H1 (cell line): ENCODE measurements at regions not wholly inside any gene's neighbourhood (a gene's known extent, or its start where the extent isn't known, plus 50 kb on each side); places are given as distances from the start of the nearest gene placed in this dataset.

Experiments
- CTCF ChIA-PET: fragments of 300-600 bp; sonication (Branson Sonifier 250); formaldehyde crosslinking; loops from one replicate; lab custom pipeline; 2021; ENCODE audit not compliant: partially characterized antibody; lab: Charles Lee
- POLR2A ChIA-PET: fragments of 300-600 bp; sonication (Branson Sonifier 250); formaldehyde crosslinking; loops from one replicate; lab custom pipeline; 2021; ENCODE audit warnings: inconsistent platforms; ENCODE audit not compliant: partially characterized antibody; lab: Charles Lee
- DNase-seq, 2 experiments: peaks; one replicate each; pipeline versions ENCODE4 v3.0.0 to v3.0.0-alpha.2; 2010 to 2022; ENCODE audit warnings: low spot score in 2 of 2, low read depth in 1 of 2, mixed read lengths in 1 of 2
- FAIRE-seq: peaks from 2 replicates; lab custom pipeline; 2011; peaks lifted over from hg19 to GRCh38; lab: Jason Lieb, UNC
- H2AFZ ChIP-seq: 2 replicates; pipeline ENCODE4 v1.8.1; 2012; ENCODE audit warnings: low read length, inconsistent platforms
- H2AK5ac ChIP-seq: 2 replicates; pipeline ENCODE4 v1.6.1; 2013; ENCODE audit warnings: low read depth, low read length
- H2BK120ac ChIP-seq: replicated peaks from 2 replicates; pipeline ENCODE3; 2013; ENCODE audit warnings: low read depth, low read length, inconsistent platforms
- H2BK12ac ChIP-seq: 2 replicates; pipeline ENCODE4 v1.6.1; 2013; ENCODE audit warnings: low read depth, low read length
- H2BK15ac ChIP-seq: 2 replicates; pipeline ENCODE4 v1.6.1; 2013; ENCODE audit warnings: low read length
- H2BK20ac ChIP-seq: 2 replicates; pipeline ENCODE4 v1.6.1; 2013; ENCODE audit warnings: low read length
- H2BK5ac ChIP-seq: 2 replicates; pipeline ENCODE4 v1.6.1; 2013; ENCODE audit warnings: low read depth, low read length
- H3K14ac ChIP-seq: 2 replicates; pipeline ENCODE4 v1.6.1; 2013; ENCODE audit warnings: inconsistent platforms; ENCODE audit not compliant: insufficient read length
- H3K18ac ChIP-seq: 2 replicates; pipeline ENCODE4 v1.6.1; 2013; ENCODE audit warnings: low read length; ENCODE audit errors: extremely low read depth
- H3K23ac ChIP-seq: 2 replicates; pipeline ENCODE4 v1.6.1; 2013; ENCODE audit warnings: inconsistent platforms; ENCODE audit not compliant: insufficient read length
- H3K23me2 ChIP-seq: 2 replicates; pipeline ENCODE4 v1.6.1; 2013; ENCODE audit warnings: low read depth, low read length
- H3K27ac ChIP-seq: 2 replicates; pipeline ENCODE4 v1.6.1; 2011; ENCODE audit warnings: low read depth, low read length, inconsistent platforms
- H3K27me3 ChIP-seq, 4 experiments: replicated peaks in 1 of 4; 1 replicate in 1 of 4; 2 replicates in 3 of 4; pipeline versions ENCODE4 v1.6.1 to v1.8.1; 2011 to 2013; ENCODE audit warnings: low read length in 3 of 4, mild to moderate bottlenecking in 3 of 4, inconsistent platforms in 2 of 4, mixed read lengths in 2 of 4, moderate library complexity in 1 of 4; ENCODE audit not compliant: control insufficient read depth in 3 of 4, insufficient read depth in 3 of 4; ENCODE audit errors: extremely low read depth in 1 of 4
- H3K36me3 ChIP-seq, 4 experiments: 2 replicates each; pipeline versions ENCODE4 v1.6.1 to v1.8.1; 2011 to 2013; ENCODE audit warnings: mild to moderate bottlenecking in 4 of 4, low read length in 3 of 4, moderate library complexity in 2 of 4, control low read depth in 1 of 4, inconsistent platforms in 1 of 4; ENCODE audit not compliant: insufficient read depth in 4 of 4, control insufficient read depth in 2 of 4
- H3K4ac ChIP-seq: replicated peaks from 2 replicates; pipeline ENCODE3; 2013; ENCODE audit warnings: low read length, low read depth, mixed read lengths, inconsistent platforms; ENCODE audit not compliant: insufficient read length
- H3K4me1 ChIP-seq, 4 experiments: replicated peaks in 1 of 4; 1 replicate in 1 of 4; 2 replicates in 3 of 4; pipeline versions ENCODE4 v1.6.1 to v1.8.1; 2011 to 2013; ENCODE audit warnings: low read length in 3 of 4, inconsistent platforms in 2 of 4, mixed read lengths in 1 of 4; ENCODE audit not compliant: insufficient read depth in 4 of 4, control insufficient read depth in 3 of 4
- H3K4me2 ChIP-seq, 2 experiments: 2 replicates each; pipeline versions ENCODE4 v1.6.1 to v1.8.1; 2011 to 2013; ENCODE audit warnings: low read depth in 2 of 2, low read length in 2 of 2, control low read depth in 1 of 2, inconsistent platforms in 1 of 2, mild to moderate bottlenecking in 1 of 2; ENCODE audit not compliant: insufficient read depth in 1 of 2
- H3K4me3 ChIP-seq, 4 experiments: fragments of 200-600, 300-600 bp in 1 of 4; sonication (generic), shearing (Covaris generic), sonication (Bioruptor Twin) in 1 of 4; 2 replicates each; pipeline versions ENCODE4 v1.5.1 to v1.8.1; 2011 to 2016; ENCODE audit warnings: low read length in 4 of 4, low read depth in 3 of 4, control low read depth in 2 of 4, inconsistent platforms in 2 of 4, mild to moderate bottlenecking in 2 of 4, mixed read lengths in 1 of 4, moderate library complexity in 1 of 4; ENCODE audit not compliant: insufficient read depth in 2 of 4; ENCODE audit errors: extremely low read depth in 1 of 4
- H3K56ac ChIP-seq: replicated peaks from 2 replicates; pipeline ENCODE3; 2013; ENCODE audit warnings: low read depth, mild to moderate bottlenecking, mixed read lengths, low read length, inconsistent platforms; ENCODE audit not compliant: insufficient read length
- H3K79me1 ChIP-seq: 2 replicates; pipeline ENCODE4 v1.6.1; 2013; ENCODE audit warnings: low read depth, low read length, control low read depth
- H3K79me2 ChIP-seq, 2 experiments: 2 replicates each; pipeline versions ENCODE4 v1.6.1 to v1.8.1; 2012 to 2013; ENCODE audit warnings: low read length in 2 of 2, mild to moderate bottlenecking in 2 of 2, inconsistent platforms in 1 of 2; ENCODE audit not compliant: insufficient read depth in 2 of 2, control insufficient read depth in 1 of 2
- H3K9ac ChIP-seq, 4 experiments: replicated peaks in 1 of 4; 1 replicate in 1 of 4; 2 replicates in 3 of 4; pipeline versions ENCODE4 v1.6.1 to v1.8.1; 2011 to 2013; ENCODE audit warnings: low read depth in 3 of 4, low read length in 3 of 4, control low read depth in 2 of 4, mild to moderate bottlenecking in 2 of 4, moderate library complexity in 2 of 4, inconsistent platforms in 1 of 4; ENCODE audit errors: extremely low read depth in 1 of 4
- H3K9me3 ChIP-seq, 2 experiments: 2 replicates each; pipeline versions ENCODE4 v1.6.1 to v1.8.1; 2012 to 2013; ENCODE audit warnings: mild to moderate bottlenecking in 2 of 2, moderate library complexity in 2 of 2, control low read depth in 1 of 2, inconsistent platforms in 1 of 2, low read depth in 1 of 2, low read length in 1 of 2, mixed read lengths in 1 of 2; ENCODE audit not compliant: insufficient read depth in 2 of 2
- H4K20me1 ChIP-seq, 2 experiments: replicated peaks in 1 of 2; 2 replicates each; pipeline versions ENCODE3 to v1.8.1; 2011 to 2013; ENCODE audit warnings: inconsistent platforms in 2 of 2, low read length in 2 of 2, mild to moderate bottlenecking in 1 of 2; ENCODE audit not compliant: insufficient read depth in 2 of 2, control insufficient read depth in 1 of 2
- H4K5ac ChIP-seq: 2 replicates; pipeline ENCODE4 v1.6.1; 2013; ENCODE audit warnings: low read length, low read depth, mixed read lengths, inconsistent platforms; ENCODE audit not compliant: insufficient read length
- H4K8ac ChIP-seq: 2 replicates; pipeline ENCODE4 v1.8.0; 2013; ENCODE audit warnings: mild to moderate bottlenecking, moderate library complexity, low read length, inconsistent platforms; ENCODE audit not compliant: insufficient read depth; ENCODE audit errors: extremely low read depth
- H4K91ac ChIP-seq: replicated peaks from 2 replicates; pipeline ENCODE3; 2013; ENCODE audit warnings: low read length, mixed read lengths, inconsistent platforms; ENCODE audit not compliant: insufficient read length
- BCL11A ChIP-seq, 2 experiments: IDR thresholded peaks; one replicate each; pipeline ENCODE4 v1.6.1; 2011; ENCODE audit warnings: low read depth in 2 of 2, low read length in 2 of 2, mild to moderate bottlenecking in 2 of 2
- CREB1 ChIP-seq: IDR thresholded peaks from 2 replicates; pipeline ENCODE4 v1.6.1; 2012; ENCODE audit warnings: inconsistent platforms
- GTF2F1 ChIP-seq: IDR thresholded peaks from 2 replicates; pipeline ENCODE4 v1.6.1; 2012; ENCODE audit warnings: low read depth, low read length, improper control_type of control experiment, borderline replicate concordance
- PHF8 ChIP-seq: fragments of 200-600 bp; sonication (generic); conservative IDR thresholded peaks from 2 replicates; pipeline ENCODE4 v1.7.1; 2012; ENCODE audit warnings: low read depth, mild to moderate bottlenecking, inconsistent platforms, low read length, moderate library complexity
- RFX5 ChIP-seq: IDR thresholded peaks from 2 replicates; pipeline ENCODE4 v1.6.1; 2011; ENCODE audit warnings: low read depth, low read length, improper control_type of control experiment, borderline replicate concordance
- RNF2 ChIP-seq: fragments of 200-900, 300-1000 bp; sonication (generic); IDR thresholded peaks from 2 replicates; pipeline ENCODE4 v1.7.1; 2016; ENCODE audit warnings: borderline replicate concordance, low read depth, mild to moderate bottlenecking, antibody characterized with exemption, low read length; ENCODE audit not compliant: poor library complexity, severe bottlenecking; ENCODE audit errors: missing control alignments
- SIRT6 ChIP-seq: IDR thresholded peaks from one replicate; pipeline ENCODE4 v1.7.1; 2012; ENCODE audit warnings: low read length, inconsistent platforms
- SUZ12 ChIP-seq: fragments of 200-600 bp; sonication (generic); IDR thresholded peaks from 2 replicates; pipeline ENCODE4 v1.6.1; 2012; ENCODE audit warnings: mild to moderate bottlenecking, inconsistent platforms, low read length, moderate library complexity, mixed read lengths
- TEAD4 ChIP-seq: IDR thresholded peaks from 2 replicates; pipeline ENCODE4 v1.6.1; 2012; ENCODE audit warnings: low read depth, low read length, inconsistent platforms, mixed read lengths
- WGBS, 2 experiments: shearing (Covaris generic) in 1 of 2; methylation state at CpG; one replicate each; pipeline versions ENCODE4 v1.1.6 to v1.1.7; 2013 to 2015; ENCODE audit warnings: low lambda C conversion rate in 2 of 2, mixed read lengths in 2 of 2, inconsistent platforms in 1 of 2, low coverage in 1 of 2, missing lambda C conversion rate in 1 of 2; ENCODE audit not compliant: insufficient replicate concordance in 2 of 2, insufficient coverage in 1 of 2, insufficient read length in 1 of 2; ENCODE audit errors: extremely low coverage in 1 of 2, missing lambda C conversion rate in 1 of 2; 5-methylcytosine and 5-hydroxymethylcytosine counted together
- TF ChIP-seq, protein P1 (sequence below): IDR thresholded peaks from 2 replicates; pipeline ENCODE4 v1.6.1; 2011; ENCODE audit warnings: low read length, improper control_type of control experiment
- TF ChIP-seq, protein P2 (sequence below): IDR thresholded peaks from 2 replicates; pipeline ENCODE4 v1.6.1; 2012; ENCODE audit warnings: inconsistent platforms

DNA sequence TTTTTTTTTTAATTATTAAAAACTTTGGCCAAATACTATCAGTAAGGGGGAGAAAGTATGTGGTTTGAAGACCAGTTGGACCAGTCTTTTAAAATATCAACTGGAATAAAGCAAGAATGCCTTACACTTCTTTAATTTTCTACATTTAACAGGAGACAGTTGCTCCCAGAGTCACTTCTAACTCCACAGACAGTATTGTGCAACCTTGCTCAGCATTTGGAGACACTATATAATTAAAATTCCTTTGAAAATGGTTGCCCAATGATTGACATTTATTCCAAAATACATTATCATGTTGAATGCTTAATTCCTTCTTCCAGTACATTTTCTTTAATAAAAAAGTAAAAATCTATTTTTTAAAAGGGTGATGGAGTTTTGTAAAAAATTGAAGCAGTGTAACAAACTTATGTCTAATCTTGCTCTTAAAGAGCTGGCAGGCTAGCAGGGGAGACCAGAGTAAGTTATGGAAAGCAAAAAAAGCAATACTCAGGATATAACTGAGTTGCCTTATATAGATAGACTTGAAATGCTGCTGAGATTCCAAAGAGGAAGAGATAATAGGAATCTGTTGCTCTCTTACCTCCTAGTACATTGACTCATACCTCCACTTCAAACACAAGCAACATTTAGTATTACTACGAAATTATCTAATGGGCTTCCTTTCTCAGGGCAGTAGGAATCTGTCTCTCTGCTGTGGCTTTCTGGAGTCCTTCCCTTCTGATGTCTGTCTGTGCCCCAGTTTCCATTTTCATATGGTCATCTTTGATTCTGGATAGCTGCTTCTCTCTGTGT is 69.7 kb upstream of the RGL1 start:
- H3K9ac ChIP-seq = no peak overlapping the region
- DNase-seq = no peak
- H3K23me2 ChIP-seq = no peaks in the 10 kb centered on the region
- no peaks in the 10 kb centered on the region for H3K79me2 ChIP-seq
- H3K4me1 ChIP-seq = peaks cover 0 to 5% (median 0%) of the 10 kb centered on the region in 4 experiments; a peak in 1 of 7 replicates
- H4K91ac ChIP-seq = no peak overlapping the region
- 78% methylated on average over 1 of the region's 1 CpG; no CpG with 5 or more reads in 1 of the 2 experiments for WGBS, 2 experiments
- H3K4me2 ChIP-seq = no peak overlapping the region; a peak in 1 of 4 replicates
- H2BK12ac ChIP-seq = no peak overlapping the region
- no peaks in the 10 kb centered on the region for H3K79me1 ChIP-seq
- no peak overlapping the region for H3K4ac ChIP-seq
- no peak overlapping the region for H3K27ac ChIP-seq
- H3K14ac ChIP-seq = no peak overlapping the region
- H3K4me3 ChIP-seq = no peak overlapping the region
- H2BK15ac ChIP-seq = no peak overlapping the region
- H4K5ac ChIP-seq = no peak overlapping the region
- no peak overlapping the region for H2BK5ac ChIP-seq
- TF ChIP-seq RFX5 = no peak
- no peak for TF ChIP-seq BCL11A (IDR thresholded peaks at IDR 0.05; ENCODE audit: low read depth in 2 of 2, low read length in 2 of 2)
- no peak for TF ChIP-seq CREB1
- no peak for TF ChIP-seq TEAD4
- TF ChIP-seq SUZ12 = no peak
- no peak for TF ChIP-seq PHF8
- no peak for TF ChIP-seq SIRT6
- TF ChIP-seq, protein P1, sequence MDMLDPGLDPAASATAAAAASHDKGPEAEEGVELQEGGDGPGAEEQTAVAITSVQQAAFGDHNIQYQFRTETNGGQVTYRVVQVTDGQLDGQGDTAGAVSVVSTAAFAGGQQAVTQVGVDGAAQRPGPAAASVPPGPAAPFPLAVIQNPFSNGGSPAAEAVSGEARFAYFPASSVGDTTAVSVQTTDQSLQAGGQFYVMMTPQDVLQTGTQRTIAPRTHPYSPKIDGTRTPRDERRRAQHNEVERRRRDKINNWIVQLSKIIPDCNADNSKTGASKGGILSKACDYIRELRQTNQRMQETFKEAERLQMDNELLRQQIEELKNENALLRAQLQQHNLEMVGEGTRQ = no peak
- TF ChIP-seq RNF2 = no peak
- TF ChIP-seq, protein P2, sequence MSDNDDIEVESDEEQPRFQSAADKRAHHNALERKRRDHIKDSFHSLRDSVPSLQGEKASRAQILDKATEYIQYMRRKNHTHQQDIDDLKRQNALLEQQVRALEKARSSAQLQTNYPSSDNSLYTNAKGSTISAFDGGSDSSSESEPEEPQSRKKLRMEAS = no peak
- TF ChIP-seq GTF2F1 = no peak
- H3K9me3 ChIP-seq = no peaks in the 10 kb centered on the region
- H3K27me3 ChIP-seq = no peaks in the 10 kb centered on the region
- no peak overlapping the region for H3K56ac ChIP-seq
- H4K20me1 ChIP-seq = no peaks in the 10 kb centered on the region
- H3K23ac ChIP-seq = no peak overlapping the region
- H3K36me3 ChIP-seq = no peaks in the 10 kb centered on the region
- H2AFZ ChIP-seq = no peak overlapping the region
- H3K18ac ChIP-seq = no peak overlapping the region
- H2AK5ac ChIP-seq = no peak overlapping the region
- H4K8ac ChIP-seq = no peak overlapping the region
- H2BK20ac ChIP-seq = no peak overlapping the region
- ChIA-PET CTCF (interaction anchor here (1.7 kb wide), 1 partner anchor 80 kb away, joined by 5 read pairs; no protein-coding TSS in a partner anchor), POLR2A (no interaction called here)
- FAIRE-seq = no peak
- H2BK120ac ChIP-seq = no peak overlapping the region
